OCI-LY1 (cell line): ENCODE measurements at regions not wholly inside any gene's neighbourhood (a gene's known extent, or its start where the extent isn't known, plus 50 kb on each side); places are given as distances from the start of the nearest gene placed in this dataset.

ENCODE experiments used
- H2AFZ ChIP-seq: fragments of 200-600 bp; sonication (generic), shearing (Covaris generic); 2 replicates; pipeline ENCODE4 v1.6.0; 2014; ENCODE audit warnings: antibody characterized with exemption, mild to moderate bottlenecking, low read length
- H3F3A ChIP-seq: fragments of 200-600 bp; sonication (generic), shearing (Covaris generic); 2 replicates; pipeline ENCODE4 v1.6.0; 2014; ENCODE audit warnings: mild to moderate bottlenecking, antibody characterized with exemption, low read length, moderate library complexity; ENCODE audit not compliant: insufficient read depth
- H3K27ac ChIP-seq: fragments of 200-600 bp; sonication (generic); 2 replicates; pipeline ENCODE4 v1.5.1; 2014; ENCODE audit warnings: low read length, mixed run types, mild to moderate bottlenecking, low read depth; ENCODE audit not compliant: poor library complexity, severe bottlenecking
- H3K27me3 ChIP-seq: fragments of 200-600 bp; sonication (generic); 2 replicates; pipeline ENCODE4 v1.6.0; 2014; ENCODE audit warnings: antibody characterized with exemption, mild to moderate bottlenecking, low read length, moderate library complexity; ENCODE audit not compliant: insufficient read depth
- H3K36me3 ChIP-seq: fragments of 200-600 bp; sonication (generic); 2 replicates; pipeline ENCODE4 v1.6.1; 2014; ENCODE audit warnings: mild to moderate bottlenecking, antibody characterized with exemption, low read length, moderate library complexity, mixed read lengths; ENCODE audit not compliant: insufficient read depth
- H3K4me1 ChIP-seq: fragments of 200-600 bp; sonication (generic); 2 replicates; pipeline ENCODE4 v1.5.1; 2014; ENCODE audit warnings: mild to moderate bottlenecking, low read length, moderate library complexity; ENCODE audit not compliant: insufficient read depth, severe bottlenecking
- H3K4me2 ChIP-seq: fragments of 200-600 bp; sonication (generic), shearing (Covaris generic); 2 replicates; pipeline ENCODE4 v1.6.1; 2014; ENCODE audit warnings: low read length
- H3K4me3 ChIP-seq: fragments of 200-600 bp; sonication (generic); 2 replicates; pipeline ENCODE4 v1.5.1; 2014; ENCODE audit warnings: low read length, low read depth, mild to moderate bottlenecking, mixed read lengths; ENCODE audit not compliant: poor library complexity, severe bottlenecking
- H3K79me2 ChIP-seq: fragments of 200-600 bp; shearing (Covaris generic); 2 replicates; pipeline ENCODE4 v1.6.1; 2016; ENCODE audit warnings: mixed run types, low read length, mixed read lengths; ENCODE audit not compliant: insufficient read depth
- H3K9ac ChIP-seq: fragments of 200-600 bp; sonication (generic), shearing (Covaris generic); 2 replicates; pipeline ENCODE4 v1.6.1; 2014; ENCODE audit warnings: mild to moderate bottlenecking, low read length, mixed read lengths
- H3K9me2 ChIP-seq: fragments of 200-600 bp; sonication (generic), shearing (Covaris generic); 2 replicates; pipeline ENCODE4 v1.6.1; 2014; ENCODE audit warnings: low read depth, mild to moderate bottlenecking, low read length, mixed read lengths
- H3K9me3 ChIP-seq: fragments of 200-600 bp; shearing (Covaris generic); 2 replicates; pipeline ENCODE4 v1.6.1; 2014; ENCODE audit warnings: low read length, mixed read lengths
- H4K20me1 ChIP-seq: fragments of 200-600 bp; sonication (generic), shearing (Covaris generic); 2 replicates; pipeline ENCODE4 v1.6.0; 2016; ENCODE audit warnings: mild to moderate bottlenecking, low read length; ENCODE audit not compliant: insufficient read depth
- EZH2 ChIP-seq: fragments of 200-600 bp; sonication (generic), shearing (Covaris generic); IDR thresholded peaks from 2 replicates; pipeline ENCODE4 v1.8.0; 2017; ENCODE audit warnings: borderline replicate concordance, mixed run types, mild to moderate bottlenecking, antibody characterized with exemption, low read length, moderate library complexity, mixed read lengths
- TF ChIP-seq, protein P1 (sequence below): fragments of 200-600 bp; sonication (generic), shearing (Covaris generic); IDR thresholded peaks from 2 replicates; pipeline ENCODE4 v1.5.1; 2017; ENCODE audit warnings: mild to moderate bottlenecking, antibody characterized with exemption, low read length, moderate library complexity, mixed read lengths

DNA sequence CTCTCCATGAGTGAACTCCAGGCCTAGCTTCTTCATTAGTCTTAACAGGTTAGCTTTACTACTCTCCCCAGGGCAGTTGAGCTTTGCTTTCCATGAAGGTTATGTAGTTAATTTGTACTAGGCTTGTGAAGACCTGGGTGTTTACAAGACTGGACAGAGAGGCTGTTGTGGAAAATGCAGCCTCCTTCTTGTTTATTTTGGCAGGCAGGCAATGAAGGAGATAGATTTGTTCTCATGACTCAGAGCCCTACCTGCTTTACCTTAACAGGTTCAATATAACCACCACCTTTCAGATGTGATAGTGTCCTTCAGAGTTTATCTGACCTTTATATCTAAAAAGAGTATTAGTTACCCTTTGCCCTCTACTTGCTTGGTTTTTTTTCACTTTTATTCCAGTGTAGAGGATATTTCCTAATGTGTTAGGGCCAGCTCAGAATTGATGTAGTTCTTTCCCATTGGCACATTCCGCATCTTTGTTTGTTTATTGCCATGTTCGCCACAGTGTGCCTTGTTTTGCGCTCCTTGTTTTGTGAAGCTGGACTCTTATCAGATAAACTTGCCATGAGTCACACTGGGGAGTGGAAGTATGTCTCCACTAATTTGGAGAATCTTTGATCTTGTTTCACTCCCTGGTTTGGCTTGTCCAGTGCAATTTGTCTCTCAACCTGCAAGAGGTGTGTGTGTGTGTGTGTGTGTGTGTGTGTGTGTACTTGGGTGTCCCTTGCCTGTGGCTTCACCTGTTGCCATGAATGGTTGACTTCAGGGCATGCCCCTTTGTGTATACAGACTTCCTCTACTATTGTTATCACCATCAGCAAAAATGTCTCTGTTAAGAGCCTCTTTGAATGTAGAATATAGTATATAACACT lies 87.4 kb upstream of the MACF1 start:
- H3F3A ChIP-seq = no peaks in the 10 kb centered on the region
- no peaks in the 10 kb centered on the region for H3K9me2 ChIP-seq
- H3K27ac ChIP-seq = no peak overlapping the region
- H3K79me2 ChIP-seq = no peaks in the 10 kb centered on the region
- no peaks in the 10 kb centered on the region for H3K9me3 ChIP-seq
- no peaks in the 10 kb centered on the region for H3K27me3 ChIP-seq
- no peaks in the 10 kb centered on the region for H3K36me3 ChIP-seq
- no peak overlapping the region for H3K4me2 ChIP-seq
- H2AFZ ChIP-seq = no peak overlapping the region
- TF ChIP-seq, protein P1, sequence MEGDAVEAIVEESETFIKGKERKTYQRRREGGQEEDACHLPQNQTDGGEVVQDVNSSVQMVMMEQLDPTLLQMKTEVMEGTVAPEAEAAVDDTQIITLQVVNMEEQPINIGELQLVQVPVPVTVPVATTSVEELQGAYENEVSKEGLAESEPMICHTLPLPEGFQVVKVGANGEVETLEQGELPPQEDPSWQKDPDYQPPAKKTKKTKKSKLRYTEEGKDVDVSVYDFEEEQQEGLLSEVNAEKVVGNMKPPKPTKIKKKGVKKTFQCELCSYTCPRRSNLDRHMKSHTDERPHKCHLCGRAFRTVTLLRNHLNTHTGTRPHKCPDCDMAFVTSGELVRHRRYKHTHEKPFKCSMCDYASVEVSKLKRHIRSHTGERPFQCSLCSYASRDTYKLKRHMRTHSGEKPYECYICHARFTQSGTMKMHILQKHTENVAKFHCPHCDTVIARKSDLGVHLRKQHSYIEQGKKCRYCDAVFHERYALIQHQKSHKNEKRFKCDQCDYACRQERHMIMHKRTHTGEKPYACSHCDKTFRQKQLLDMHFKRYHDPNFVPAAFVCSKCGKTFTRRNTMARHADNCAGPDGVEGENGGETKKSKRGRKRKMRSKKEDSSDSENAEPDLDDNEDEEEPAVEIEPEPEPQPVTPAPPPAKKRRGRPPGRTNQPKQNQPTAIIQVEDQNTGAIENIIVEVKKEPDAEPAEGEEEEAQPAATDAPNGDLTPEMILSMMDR = no peak
- TF ChIP-seq EZH2 = no peak
- no peaks in the 10 kb centered on the region for H4K20me1 ChIP-seq
- no peak overlapping the region for H3K9ac ChIP-seq
- no peak overlapping the region for H3K4me3 ChIP-seq
- no peaks in the 10 kb centered on the region for H3K4me1 ChIP-seq

DNA sequence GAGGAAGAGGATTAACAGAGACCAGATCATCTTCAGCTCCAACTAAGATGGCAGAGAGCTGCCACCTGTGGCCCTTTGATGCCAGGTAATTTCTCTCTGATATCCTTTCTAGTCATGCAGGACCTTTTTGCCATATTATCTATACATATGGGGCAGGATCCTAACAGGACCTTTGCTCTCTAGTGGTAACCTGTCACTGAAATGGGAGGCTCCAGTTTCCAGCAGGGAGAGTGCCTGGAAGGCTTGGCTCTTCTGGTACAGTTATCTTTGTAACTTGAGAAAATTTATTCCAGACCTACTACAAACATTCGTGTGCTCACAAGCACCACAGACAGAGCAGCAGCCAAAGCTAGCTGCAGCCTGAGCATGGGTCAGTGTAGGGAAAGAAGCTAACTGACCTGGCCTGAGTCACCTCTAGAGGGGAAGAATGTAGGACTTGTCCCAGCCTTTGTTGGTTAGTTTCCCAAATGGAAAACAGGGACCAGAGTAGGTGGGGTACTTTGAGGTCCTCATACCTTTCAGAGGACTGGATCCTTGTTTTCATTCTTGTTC lies 86.5 kb upstream of the MACF1 start:
- Histone ChIP-seq H3K4me3 (no peak overlapping the region), H3K27ac (no peak overlapping the region), H3K9me2 (no peaks in the 10 kb centered on the region), H3K9ac (no peak overlapping the region), H3F3A (no peaks in the 10 kb centered on the region), H3K36me3 (no peaks in the 10 kb centered on the region), H3K4me2 (no peak overlapping the region), H3K27me3 (no peaks in the 10 kb centered on the region), H2AFZ (no peak overlapping the region), H3K9me3 (no peaks in the 10 kb centered on the region), H3K79me2 (no peaks in the 10 kb centered on the region), H3K4me1 (no peaks in the 10 kb centered on the region), H4K20me1 (no peaks in the 10 kb centered on the region)
- no peak for TF ChIP-seq EZH2
- TF ChIP-seq, protein P1 = no peak

DNA sequence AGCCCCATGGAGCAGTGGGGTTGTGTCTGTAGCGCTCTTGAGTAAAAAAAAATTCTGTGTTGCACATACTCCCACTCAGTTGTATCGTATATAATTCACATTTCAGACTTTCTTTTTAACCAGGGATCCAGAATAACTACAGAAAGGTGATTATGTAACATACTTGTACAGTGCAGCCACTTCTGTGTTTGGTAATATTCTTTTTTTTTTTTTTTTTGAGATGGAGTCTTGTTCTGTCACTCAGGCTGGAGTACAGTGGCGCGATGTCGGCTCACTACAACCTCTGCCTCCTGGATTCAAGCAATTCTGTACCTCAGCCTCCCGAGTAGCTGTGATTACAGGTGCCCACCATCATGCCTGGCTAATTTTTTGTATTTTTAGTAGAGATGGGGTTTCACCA lies 82.4 kb upstream of the MACF1 start:
- Histone ChIP-seq H3K27ac (no peak overlapping the region), H3K79me2 (no peaks in the 10 kb centered on the region), H3K27me3 (no peaks in the 10 kb centered on the region), H3K4me1 (no peaks in the 10 kb centered on the region), H4K20me1 (no peaks in the 10 kb centered on the region), H3K36me3 (no peaks in the 10 kb centered on the region), H3F3A (no peaks in the 10 kb centered on the region), H2AFZ (no peak overlapping the region), H3K9ac (no peak overlapping the region), H3K9me3 (no peaks in the 10 kb centered on the region), H3K9me2 (no peaks in the 10 kb centered on the region), H3K4me2 (no peak overlapping the region), H3K4me3 (no peak overlapping the region)
- no peak for TF ChIP-seq EZH2
- TF ChIP-seq, protein P1 = no peak
